Activated CD8-positive, alpha-beta memory T cell treated with anti-CD3 and anti-CD28 coated beads for 24 hours (primary cell): ENCODE measurements at regions not wholly inside any gene's neighbourhood (a gene's known extent, or its start where the extent isn't known, plus 50 kb on each side); places are given as distances from the start of the nearest gene placed in this dataset.
"Not testable (repeated sequence)": the region's sequence is repeated elsewhere in the genome, so short reads cannot be mapped to it uniquely, and the experiment has no call there.

Source experiments
- DNase-seq: peaks from one replicate; pipeline ENCODE4 v3.0.0-alpha.2; 2020

GRCh38 chr11:71150859-71151258 is 101.5 kb downstream of the SHANK2 start:
- no peak for DNase-seq

- DNase-seq, result no peak
Observed at GRCh38 chr11:71148716-71149115, 103.7 kb downstream of the SHANK2 start.

GRCh38 chr11:71147331-71147730 is 105.0 kb downstream of the SHANK2 start:
- DNase-seq, result no peak

- no peak for DNase-seq
Observed at GRCh38 chr11:71146846-71147245, 105.5 kb downstream of the SHANK2 start.

GRCh38 chr11:71145988-71146824 is 106.2 kb downstream of the SHANK2 start:
- DNase-seq, result no peak

- no peak for DNase-seq
Observed at GRCh38 chr11:71145368-71145767, 107.0 kb downstream of the SHANK2 start.

GRCh38 chr11:71144736-71145135 is 107.6 kb downstream of the SHANK2 start:
- DNase-seq, result no peak

- DNase-seq, result no peak
Observed at GRCh38 chr11:71144010-71144409, 108.4 kb downstream of the SHANK2 start.

- DNase-seq, result no peak
Observed at GRCh38 chr11:71140206-71140919, 112.0 kb downstream of the SHANK2 start.

- DNase-seq, result no peak
Observed at GRCh38 chr11:71139516-71140205, 112.7 kb downstream of the SHANK2 start.

GRCh38 chr11:71138737-71139425 is 113.5 kb downstream of the SHANK2 start:
- DNase-seq, result no peak

GRCh38 chr11:71137376-71137775 is 115.0 kb downstream of the SHANK2 start:
- no peak for DNase-seq

GRCh38 chr11:71136095-71136845 is 116.1 kb downstream of the SHANK2 start:
- no peak for DNase-seq

- DNase-seq, result no peak
Observed at GRCh38 chr11:71135112-71135511, 117.3 kb downstream of the SHANK2 start.

GRCh38 chr11:71133946-71134345 is 118.4 kb downstream of the SHANK2 start:
- no peak for DNase-seq

- no peak for DNase-seq
Observed at GRCh38 chr11:71131861-71132260, 120.5 kb downstream of the SHANK2 start.

- no peak for DNase-seq
Observed at GRCh38 chr11:71130106-71130505, 122.3 kb downstream of the SHANK2 start.

- DNase-seq, result no peak
Observed at GRCh38 chr11:71129624-71130023, 122.8 kb downstream of the SHANK2 start.

GRCh38 chr11:71127806-71128205 is 124.6 kb downstream of the SHANK2 start:
- no peak for DNase-seq

- DNase-seq, result not testable (repeated sequence)
Observed at GRCh38 chr11:71126401-71126800, 126.0 kb downstream of the SHANK2 start.

- no peak for DNase-seq
Observed at GRCh38 chr11:71125150-71125549, 127.2 kb downstream of the SHANK2 start.

GRCh38 chr11:71124127-71124526 is 128.2 kb downstream of the SHANK2 start:
- no peak for DNase-seq
